GM18519 (cell line): ENCODE measurements at regions not wholly inside any gene's neighbourhood (a gene's known extent, or its start where the extent isn't known, plus 50 kb on each side); places are given as distances from the start of the nearest gene placed in this dataset.

Source experiments
- ATAC-seq: cut with Tn5 transposase; IDR thresholded peaks from one replicate; pipeline ENCODE4 v1.9.1; 2021; ENCODE audit warnings: mild to moderate bottlenecking, moderate library complexity; ENCODE audit not compliant: unreplicated experiment, low FRiP score

GRCh38 chr9:100933656-100934055 lies 94.9 kb upstream of the PLPPR1 start:
- ATAC-seq: no peak

DNA sequence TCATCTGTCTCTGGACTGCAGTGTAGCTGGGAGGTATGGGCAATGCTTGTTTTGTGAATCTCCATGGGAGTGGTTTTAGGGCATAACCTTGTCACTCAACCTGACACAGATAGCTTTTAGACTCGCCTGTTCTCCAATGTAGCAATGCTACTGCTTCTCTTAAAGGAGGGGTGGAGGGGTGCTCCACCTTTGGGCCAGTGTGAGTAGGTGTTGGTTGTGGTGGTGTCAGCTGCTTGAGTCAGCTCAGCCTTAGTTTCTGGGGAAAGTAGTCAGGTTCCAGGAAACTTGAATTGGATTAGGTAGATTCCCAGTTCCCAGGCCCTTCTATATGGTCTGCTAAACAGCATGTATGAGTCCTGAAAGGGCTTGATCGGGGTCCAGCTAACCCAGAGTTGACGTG lies 91.1 kb upstream of the PLPPR1 start:
- ATAC-seq: no peak

DNA sequence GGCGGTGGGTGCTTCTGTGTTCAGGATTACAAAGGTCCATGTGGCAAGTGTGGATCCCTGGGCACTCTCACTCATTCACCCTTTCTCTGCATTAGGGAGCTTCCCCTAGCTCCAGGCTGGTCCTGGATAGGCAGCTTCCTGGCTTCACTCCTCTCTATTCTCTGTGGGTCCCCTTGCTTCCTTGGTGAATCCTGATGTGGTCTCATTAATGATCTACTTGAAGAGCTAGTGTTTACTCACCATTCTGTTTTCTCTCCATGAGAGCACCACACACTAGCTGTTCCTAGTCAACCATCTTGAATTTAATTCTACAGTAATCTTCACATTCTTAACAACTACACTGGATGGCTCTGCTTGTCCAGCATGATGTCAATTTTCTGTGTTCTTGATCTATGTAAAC lies 90.0 kb upstream of the PLPPR1 start:
- no peak for ATAC-seq

- ATAC-seq: no peak
These were observed 88.9 kb upstream of the PLPPR1 start for GRCh38 chr9:100939636-100940035.

DNA sequence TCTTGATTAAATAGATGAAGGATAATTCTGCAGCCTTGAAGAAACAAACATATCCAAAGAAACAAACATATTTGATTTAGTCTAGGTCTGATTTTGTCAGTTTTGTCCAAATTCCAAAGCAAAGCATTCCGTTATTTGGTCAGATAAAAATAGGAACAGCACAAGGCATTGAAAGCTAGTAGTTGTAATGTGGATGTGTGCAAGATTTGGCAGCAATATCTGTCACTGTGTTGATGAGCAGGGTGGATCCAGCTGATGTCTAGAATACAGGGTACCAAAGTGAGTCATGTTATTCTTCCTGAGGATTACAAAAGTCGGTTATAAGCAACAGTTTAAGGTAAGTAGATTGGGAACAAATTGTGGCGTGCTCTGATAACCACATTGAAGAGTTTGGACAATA lies 69.3 kb upstream of the PLPPR1 start:
- ATAC-seq: no peak
